IPS-20b (cell line): ENCODE measurements at regions not wholly inside any gene's neighbourhood (a gene's known extent, or its start where the extent isn't known, plus 50 kb on each side); places are given as distances from the start of the nearest gene placed in this dataset.

ENCODE experiments used
- H3K27ac ChIP-seq: one replicate; pipeline ENCODE4 v1.5.1; 2013; ENCODE audit warnings: low read length
- H3K27me3 ChIP-seq: 2 replicates; pipeline ENCODE4 v1.6.1; 2013; ENCODE audit warnings: mild to moderate bottlenecking, low read length, inconsistent platforms; ENCODE audit not compliant: insufficient read depth
- H3K36me3 ChIP-seq: 2 replicates; pipeline ENCODE4 v1.6.1; 2013; ENCODE audit warnings: low read depth, mild to moderate bottlenecking, inconsistent platforms, low read length, moderate library complexity; ENCODE audit not compliant: insufficient read depth
- H3K4me1 ChIP-seq: 2 replicates; pipeline ENCODE4 v1.6.1; 2013; ENCODE audit warnings: mild to moderate bottlenecking, control low read depth, inconsistent platforms, low read length, moderate library complexity; ENCODE audit not compliant: insufficient read depth
- H3K4me3 ChIP-seq: 2 replicates; pipeline ENCODE4 v1.5.1; 2013; ENCODE audit warnings: mild to moderate bottlenecking, low read length, inconsistent platforms
- H3K9ac ChIP-seq: 2 replicates; pipeline ENCODE4 v1.6.1; 2013; ENCODE audit warnings: low read depth, mild to moderate bottlenecking, inconsistent platforms, low read length, moderate library complexity
- H3K9me3 ChIP-seq: 2 replicates; pipeline ENCODE4 v1.6.1; 2013; ENCODE audit warnings: mild to moderate bottlenecking, low read depth, low read length, inconsistent platforms; ENCODE audit not compliant: insufficient read depth

DNA sequence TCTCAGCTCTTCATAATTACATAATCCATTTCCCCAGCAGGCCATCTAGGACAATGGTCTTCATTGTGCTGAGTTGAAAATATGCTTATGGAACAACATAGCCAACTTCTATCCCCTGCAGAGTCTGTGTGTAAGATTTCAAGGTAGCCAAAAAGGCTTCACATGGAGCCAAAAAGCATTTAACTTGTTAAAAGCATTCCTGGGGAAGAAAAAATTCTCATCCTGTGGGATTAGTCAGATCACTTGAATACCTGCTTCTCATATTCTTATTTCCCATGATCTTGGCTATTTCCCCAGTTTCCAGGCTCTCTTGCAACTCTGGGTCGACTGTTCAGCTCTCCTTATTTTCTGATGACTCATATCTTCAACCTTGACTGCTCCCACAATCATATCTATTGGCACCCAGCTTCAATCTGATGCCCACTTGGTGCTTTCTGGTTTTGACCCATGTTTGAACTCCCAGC, 178.9 kb downstream of the KLHL28 start:
- Histone ChIP-seq H3K9me3 (no peaks in the 10 kb centered on the region), H3K4me3 (no peak overlapping the region), H3K27me3 (no peaks in the 10 kb centered on the region), H3K36me3 (no peaks in the 10 kb centered on the region), H3K4me1 (no peaks in the 10 kb centered on the region), H3K9ac (no peak overlapping the region), H3K27ac (no peak overlapping the region)

DNA sequence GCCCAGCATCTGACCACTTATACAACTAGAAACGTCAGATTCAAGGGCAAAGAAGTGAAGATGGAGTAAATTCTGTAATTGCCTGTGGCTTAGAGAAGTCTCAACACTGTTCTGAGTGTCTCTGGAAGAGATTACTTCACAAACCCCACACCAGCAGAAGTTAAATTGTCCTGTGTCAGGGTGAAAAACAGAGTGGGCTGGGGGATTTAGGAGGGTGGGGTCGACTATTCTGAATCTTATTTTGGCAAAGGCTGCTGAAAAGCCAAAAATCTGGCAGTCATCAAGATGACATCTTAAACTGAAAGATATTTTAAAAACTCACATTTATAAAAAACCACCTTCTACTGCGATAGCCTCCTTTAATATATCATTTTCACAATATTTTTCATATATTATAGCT, 180.8 kb downstream of the KLHL28 start:
- no peaks in the 10 kb centered on the region for H3K9me3 ChIP-seq
- H3K4me3 ChIP-seq, result no peak overlapping the region
- H3K27ac ChIP-seq, result no peak overlapping the region
- H3K27me3 ChIP-seq, result no peaks in the 10 kb centered on the region
- H3K36me3 ChIP-seq, result no peaks in the 10 kb centered on the region
- no peak overlapping the region for H3K9ac ChIP-seq
- no peaks in the 10 kb centered on the region for H3K4me1 ChIP-seq

DNA sequence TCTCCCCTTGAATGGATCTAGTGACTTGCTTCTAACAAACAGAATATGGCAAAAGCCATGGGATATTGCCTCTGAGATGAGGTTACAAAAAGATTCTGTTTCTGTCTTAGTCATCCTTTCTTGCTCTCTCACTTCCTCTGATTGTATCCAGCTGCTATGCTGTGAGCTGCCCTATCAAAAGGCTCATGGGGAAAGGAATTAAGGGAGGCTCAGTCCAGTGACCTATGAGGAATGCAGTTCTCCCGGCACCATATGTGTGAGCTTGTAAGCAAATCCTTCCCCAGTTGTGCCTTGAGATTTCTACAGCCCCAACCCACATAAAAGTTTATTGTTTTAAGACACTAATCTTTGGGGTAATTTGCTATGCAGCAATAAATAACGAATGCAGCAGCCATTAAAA, 183.1 kb downstream of the KLHL28 start:
- no peaks in the 10 kb centered on the region for H3K36me3 ChIP-seq
- H3K9me3 ChIP-seq, result no peaks in the 10 kb centered on the region
- no peak overlapping the region for H3K9ac ChIP-seq
- H3K4me1 ChIP-seq, result no peaks in the 10 kb centered on the region
- no peak overlapping the region for H3K4me3 ChIP-seq
- no peaks in the 10 kb centered on the region for H3K27me3 ChIP-seq
- no peak overlapping the region for H3K27ac ChIP-seq

DNA sequence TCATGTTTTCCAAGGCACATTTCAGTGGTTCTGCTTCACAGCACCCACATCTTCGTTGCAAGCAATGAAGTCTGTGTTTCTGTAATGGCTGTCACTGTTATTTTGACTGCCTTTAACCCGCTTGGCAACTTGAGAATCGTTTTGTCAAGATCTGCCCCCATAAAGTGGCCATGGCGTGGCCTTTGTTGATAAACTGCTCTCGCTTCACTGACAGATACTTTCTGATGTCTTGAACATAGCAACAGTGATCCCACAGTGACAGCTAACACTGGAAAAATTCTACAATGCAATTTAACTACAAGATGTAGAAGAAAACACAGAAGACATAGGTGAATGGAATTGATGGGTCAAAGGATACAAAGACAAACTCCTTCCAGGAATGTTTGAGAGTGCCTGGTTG, 184.2 kb downstream of the KLHL28 start:
- no peak overlapping the region for H3K27ac ChIP-seq
- H3K27me3 ChIP-seq, result no peaks in the 10 kb centered on the region
- H3K9ac ChIP-seq, result no peak overlapping the region
- H3K36me3 ChIP-seq, result no peaks in the 10 kb centered on the region
- H3K4me1 ChIP-seq, result no peaks in the 10 kb centered on the region
- H3K4me3 ChIP-seq, result no peak overlapping the region
- no peaks in the 10 kb centered on the region for H3K9me3 ChIP-seq

DNA sequence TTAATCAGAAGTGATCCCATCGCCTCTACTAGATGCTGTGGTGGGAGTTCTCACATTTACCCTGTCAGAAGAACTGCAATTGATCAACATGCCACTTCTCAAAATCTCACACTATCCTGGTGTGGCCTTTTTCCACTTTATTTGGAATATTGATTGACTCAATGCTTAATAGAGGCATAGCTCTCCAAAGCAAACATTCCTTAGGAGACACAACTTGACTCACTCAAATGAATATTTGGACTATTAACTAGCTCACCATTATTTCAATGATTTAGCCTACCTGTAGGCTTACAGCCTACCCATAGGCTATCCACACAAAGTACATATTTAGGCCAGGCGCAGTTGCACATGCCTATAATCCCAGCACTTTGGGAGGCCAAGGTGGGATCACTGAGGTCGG, 186.5 kb downstream of the KLHL28 start:
- Histone ChIP-seq H3K36me3 (no peaks in the 10 kb centered on the region), H3K9me3 (no peaks in the 10 kb centered on the region), H3K27ac (no peak overlapping the region), H3K4me1 (no peaks in the 10 kb centered on the region), H3K27me3 (no peaks in the 10 kb centered on the region), H3K9ac (no peak overlapping the region), H3K4me3 (no peak overlapping the region)

DNA sequence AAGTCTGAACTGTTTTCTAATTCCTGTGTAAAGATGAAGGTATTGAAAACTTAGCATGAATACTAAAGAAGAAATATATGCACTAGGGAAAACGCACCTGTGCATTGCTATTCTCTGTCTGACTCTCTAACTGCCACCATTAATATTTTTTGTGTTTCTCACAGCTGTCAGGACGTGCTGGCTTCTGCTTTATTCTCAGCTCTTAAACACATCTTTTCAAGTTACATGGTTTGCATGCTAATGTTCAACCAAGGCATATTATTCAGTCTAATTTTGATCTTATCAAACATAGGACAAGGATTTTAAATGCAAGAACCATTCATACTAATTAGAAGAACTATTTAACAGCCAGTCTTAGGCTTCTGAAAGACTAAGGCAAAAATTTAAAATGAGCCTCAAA, 187.4 kb downstream of the KLHL28 start:
- Histone ChIP-seq H3K9ac (no peak overlapping the region), H3K36me3 (no peaks in the 10 kb centered on the region), H3K27ac (no peak overlapping the region), H3K27me3 (no peaks in the 10 kb centered on the region), H3K4me1 (no peaks in the 10 kb centered on the region), H3K4me3 (no peak overlapping the region), H3K9me3 (no peaks in the 10 kb centered on the region)

DNA sequence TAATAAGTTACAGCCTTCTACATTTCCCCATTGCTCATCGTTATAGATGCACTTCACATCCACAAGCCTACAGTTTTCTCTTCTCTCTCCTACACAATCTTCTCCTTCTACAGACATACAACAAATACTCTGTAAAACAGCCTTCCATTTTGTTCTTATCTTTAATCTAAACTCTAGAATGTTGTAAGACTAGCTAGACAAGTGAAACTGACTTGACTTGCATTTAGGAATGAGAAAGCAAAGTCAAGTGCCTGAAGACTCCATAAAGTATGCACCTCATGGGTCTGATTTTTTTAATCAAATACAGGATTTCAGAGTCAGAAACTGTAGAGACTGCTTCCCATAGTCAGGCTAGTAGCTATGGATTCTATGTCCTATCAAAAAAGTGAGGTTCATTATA, 190.3 kb downstream of the KLHL28 start:
- no peaks in the 10 kb centered on the region for H3K27me3 ChIP-seq
- no peaks in the 10 kb centered on the region for H3K36me3 ChIP-seq
- no peaks in the 10 kb centered on the region for H3K9me3 ChIP-seq
- H3K27ac ChIP-seq, result no peak overlapping the region
- peaks cover 5% of the 10 kb centered on the region; the same call in 1 of the 2 replicates for H3K4me1 ChIP-seq
- no peak overlapping the region for H3K4me3 ChIP-seq
- no peak overlapping the region for H3K9ac ChIP-seq

DNA sequence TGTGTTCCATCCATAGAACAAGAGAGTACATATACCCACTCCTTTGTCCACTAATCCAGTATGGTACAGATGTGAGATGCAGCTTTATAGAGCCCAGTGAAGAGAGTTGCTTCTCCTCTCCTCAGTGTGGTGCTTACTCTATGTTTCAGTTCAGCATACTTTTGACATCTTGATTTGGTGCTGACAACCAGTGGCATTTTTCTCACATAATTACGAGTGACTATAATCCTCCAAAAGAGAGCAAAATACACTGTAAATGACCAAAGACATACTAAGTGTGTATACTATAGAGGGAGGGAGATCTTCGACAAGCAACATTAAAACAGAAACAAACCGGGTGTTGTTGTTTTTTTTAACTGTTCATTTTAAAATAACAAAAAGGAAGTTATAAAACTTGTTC, 191.5 kb downstream of the KLHL28 start:
- Histone ChIP-seq H3K36me3 (no peaks in the 10 kb centered on the region), H3K9ac (no peak overlapping the region), H3K27ac (no peak overlapping the region), H3K4me1 (peaks cover 5% of the 10 kb centered on the region; the same call in 1 of the 2 replicates), H3K4me3 (no peak overlapping the region), H3K27me3 (no peaks in the 10 kb centered on the region), H3K9me3 (no peaks in the 10 kb centered on the region)

DNA sequence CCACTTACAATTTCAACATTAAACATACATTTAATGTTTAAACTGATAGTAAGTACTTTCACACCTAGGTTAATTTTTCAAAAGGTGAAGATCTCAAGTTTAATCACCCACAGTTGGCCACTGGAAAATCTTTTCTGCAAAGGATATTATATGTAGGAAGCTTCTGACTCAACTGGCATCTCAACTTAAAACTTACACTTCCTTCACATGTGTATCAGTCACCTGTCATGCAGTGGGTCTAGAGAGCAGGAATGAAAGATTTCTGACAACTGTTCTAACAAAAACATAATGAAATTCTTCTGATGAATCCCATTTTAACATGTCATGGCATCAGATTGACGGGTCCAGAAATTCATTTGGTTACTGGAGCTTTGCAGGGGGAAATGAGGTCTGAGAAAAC, 192.8 kb downstream of the KLHL28 start:
- no peak overlapping the region for H3K27ac ChIP-seq
- peaks cover 5% of the 10 kb centered on the region; the same call in 1 of the 2 replicates for H3K4me1 ChIP-seq
- H3K9ac ChIP-seq, result no peak overlapping the region
- no peaks in the 10 kb centered on the region for H3K9me3 ChIP-seq
- no peaks in the 10 kb centered on the region for H3K36me3 ChIP-seq
- H3K4me3 ChIP-seq, result no peak overlapping the region
- H3K27me3 ChIP-seq, result no peaks in the 10 kb centered on the region

DNA sequence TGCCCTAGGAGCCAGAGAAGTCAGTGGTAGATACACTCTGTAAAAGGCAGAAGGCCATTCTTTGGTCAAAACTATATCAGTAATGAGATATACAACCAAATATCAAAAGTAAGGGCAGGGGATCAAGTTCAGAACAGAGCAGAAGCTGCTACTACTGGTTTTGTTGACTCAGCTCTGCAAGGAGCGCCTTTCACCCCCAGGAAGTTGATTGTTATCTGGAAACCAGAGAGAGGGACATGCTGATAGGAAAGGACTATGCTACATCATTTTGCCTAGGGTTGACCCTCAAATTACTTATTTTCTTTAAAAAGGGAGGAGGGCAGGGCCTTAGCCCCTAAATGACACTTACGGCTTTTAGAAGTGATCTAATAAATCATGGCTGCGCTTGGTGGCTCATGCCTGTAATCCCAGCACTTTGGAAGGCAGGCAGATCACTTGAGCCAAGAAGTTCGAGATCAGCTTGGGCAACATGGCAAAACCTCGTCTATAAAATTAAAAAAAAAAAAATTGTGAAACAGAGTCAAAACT, 194.0 kb downstream of the KLHL28 start:
- Histone ChIP-seq H3K4me1 (peaks cover 5% of the 10 kb centered on the region; the same call in 1 of the 2 replicates), H3K4me3 (no peak overlapping the region), H3K9ac (no peak overlapping the region), H3K9me3 (no peaks in the 10 kb centered on the region), H3K27ac (no peak overlapping the region), H3K36me3 (no peaks in the 10 kb centered on the region), H3K27me3 (no peaks in the 10 kb centered on the region)

DNA sequence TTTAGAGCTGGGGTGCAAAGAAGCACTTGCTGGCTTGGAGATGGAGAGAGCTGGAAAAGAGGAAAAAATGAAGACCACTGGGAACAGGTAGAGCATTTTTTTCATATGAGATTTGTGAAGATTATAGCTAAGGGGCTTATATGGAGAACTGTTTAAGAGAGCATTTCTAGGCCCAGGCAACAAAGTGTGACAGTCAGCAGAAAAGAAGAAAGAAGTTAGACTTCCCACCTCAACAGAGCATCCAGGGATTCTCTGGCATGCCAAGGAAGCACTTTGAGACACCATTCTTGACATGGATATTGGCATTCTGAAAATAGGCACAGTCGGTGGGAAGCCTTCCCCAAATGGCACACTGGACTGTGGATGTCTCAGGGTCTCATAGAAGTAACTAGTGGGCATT, 195.5 kb downstream of the KLHL28 start:
- Histone ChIP-seq H3K27ac (no peak overlapping the region), H3K4me3 (no peak overlapping the region), H3K4me1 (peaks cover 5% of the 10 kb centered on the region; the same call in 1 of the 2 replicates), H3K27me3 (no peaks in the 10 kb centered on the region), H3K9ac (no peak overlapping the region), H3K36me3 (no peaks in the 10 kb centered on the region), H3K9me3 (no peaks in the 10 kb centered on the region)

DNA sequence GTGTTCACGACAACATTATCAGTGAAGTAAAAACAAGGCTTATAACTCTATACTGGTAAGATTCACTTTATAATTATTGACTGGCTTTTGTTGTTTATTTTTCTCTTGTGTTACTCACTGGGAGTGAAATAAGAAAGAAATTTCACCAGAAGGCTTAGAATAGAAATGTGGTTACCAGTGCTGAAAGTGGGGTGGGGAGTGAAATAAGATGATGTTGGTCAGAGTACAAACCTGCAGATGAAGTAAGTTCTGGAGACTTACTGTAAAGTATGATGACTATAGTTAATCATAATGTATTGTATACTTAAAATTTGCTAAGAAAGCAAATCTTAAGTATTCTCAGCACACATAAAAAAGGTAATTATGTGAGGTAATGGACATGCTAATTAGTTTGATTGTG, 198.4 kb downstream of the KLHL28 start:
- H3K4me3 ChIP-seq, result no peak overlapping the region
- H3K27me3 ChIP-seq, result no peaks in the 10 kb centered on the region
- H3K36me3 ChIP-seq, result no peaks in the 10 kb centered on the region
- H3K27ac ChIP-seq, result no peak overlapping the region
- peaks cover 2% of the 10 kb centered on the region; the same call in 1 of the 2 replicates for H3K4me1 ChIP-seq
- no peaks in the 10 kb centered on the region for H3K9me3 ChIP-seq
- H3K9ac ChIP-seq, result no peak overlapping the region
